ENCODE measurements at regions not wholly inside any gene's neighbourhood (a gene's known extent, or its start where the extent isn't known, plus 50 kb on each side); places are given as distances from the start of the nearest gene placed in this dataset.

- no peak for DNase-seq
These were observed 133.1 kb downstream of the IQUB start for GRCh38 chr7:123401295-123401694.

GRCh38 chr7:123400196-123400595 lies 134.2 kb downstream of the IQUB start:
- no peak for DNase-seq

- peak in 1 of 3 experiments; percentile 37 for DNase-seq
These were observed 135.5 kb downstream of the IQUB start for GRCh38 chr7:123398921-123399320.

- peak; percentile 10 to 63 (median 62) for DNase-seq
These were observed 136.6 kb downstream of the IQUB start for GRCh38 chr7:123397746-123398338.

GRCh38 chr7:123393623-123394022 lies 140.8 kb downstream of the IQUB start:
- DNase-seq = no peak

- DNase-seq = no peak
These were observed 162.0 kb downstream of the IQUB start for GRCh38 chr7:123372368-123372767.

- DNase-seq = peak in 2 of 3 experiments; percentile 51 to 52
These were observed 166.8 kb downstream of the IQUB start for GRCh38 chr7:123367484-123368122.

- peak in 1 of 3 experiments; percentile 47 for DNase-seq
These were observed 167.3 kb upstream of the SLC13A1 start for GRCh38 chr7:123367031-123367430.

- DNase-seq = peak in 1 of 3 experiments; percentile 33
These were observed 166.9 kb upstream of the SLC13A1 start for GRCh38 chr7:123366626-123367025.

GRCh38 chr7:123360631-123361030 lies 160.9 kb upstream of the SLC13A1 start:
- no peak for DNase-seq

- no peak for DNase-seq
These were observed 155.9 kb upstream of the SLC13A1 start for GRCh38 chr7:123355576-123356190.

GRCh38 chr7:123352973-123353372 lies 153.2 kb upstream of the SLC13A1 start:
- DNase-seq = no peak

GRCh38 chr7:123351516-123352505 lies 152.0 kb upstream of the SLC13A1 start:
- DNase-seq = peak in 1 of 3 experiments; percentile 41

GRCh38 chr7:123351027-123351426 lies 151.3 kb upstream of the SLC13A1 start:
- no peak for DNase-seq

GRCh38 chr7:123348690-123349089 lies 148.9 kb upstream of the SLC13A1 start:
- DNase-seq = no peak

- no peak for DNase-seq
These were observed 147.0 kb upstream of the SLC13A1 start for GRCh38 chr7:123346766-123347165.

- DNase-seq = no peak
These were observed 143.8 kb upstream of the SLC13A1 start for GRCh38 chr7:123343611-123344010.

GRCh38 chr7:123341102-123341501 lies 141.3 kb upstream of the SLC13A1 start:
- DNase-seq = no peak

- DNase-seq = no peak
These were observed 138.9 kb upstream of the SLC13A1 start for GRCh38 chr7:123338688-123339087.

GRCh38 chr7:123329988-123330643 lies 130.3 kb upstream of the SLC13A1 start:
- no peak for DNase-seq

GRCh38 chr7:123327661-123328060 lies 127.9 kb upstream of the SLC13A1 start:
- DNase-seq = no peak

GRCh38 chr7:123324283-123324682 lies 124.5 kb upstream of the SLC13A1 start:
- DNase-seq = no peak

- DNase-seq = no peak
These were observed 123.9 kb upstream of the SLC13A1 start for GRCh38 chr7:123323689-123324088.

All from NCI-H1417 (cell line).